ENCODE measurements at regions not wholly inside any gene's neighbourhood (a gene's known extent, or its start where the extent isn't known, plus 50 kb on each side); places are given as distances from the start of the nearest gene placed in this dataset.

GRCh38 chr10:79003183-79004100 is 65.3 kb upstream of the ZMIZ1 start:
- no peak for DNase-seq

DNA sequence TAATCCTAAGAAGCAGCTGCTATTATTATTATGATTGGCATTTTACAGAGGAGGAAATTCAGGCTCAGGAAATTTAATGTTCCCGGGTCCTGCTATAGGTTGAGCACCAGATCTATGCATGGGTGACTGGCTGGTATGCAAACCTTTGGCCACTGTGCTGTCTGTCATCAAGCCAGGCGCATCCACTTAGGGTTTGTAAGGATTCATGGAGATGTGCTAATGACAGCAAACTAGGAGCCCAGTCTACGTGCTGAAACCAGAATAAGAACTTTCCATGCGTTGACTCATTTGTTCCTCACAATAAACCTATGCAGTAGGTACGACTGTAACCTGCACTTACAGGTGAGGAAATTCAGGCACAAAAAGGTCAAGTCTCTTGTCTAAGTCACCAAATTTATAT is 64.5 kb upstream of the ZMIZ1 start:
- DNase-seq = no peak

DNA sequence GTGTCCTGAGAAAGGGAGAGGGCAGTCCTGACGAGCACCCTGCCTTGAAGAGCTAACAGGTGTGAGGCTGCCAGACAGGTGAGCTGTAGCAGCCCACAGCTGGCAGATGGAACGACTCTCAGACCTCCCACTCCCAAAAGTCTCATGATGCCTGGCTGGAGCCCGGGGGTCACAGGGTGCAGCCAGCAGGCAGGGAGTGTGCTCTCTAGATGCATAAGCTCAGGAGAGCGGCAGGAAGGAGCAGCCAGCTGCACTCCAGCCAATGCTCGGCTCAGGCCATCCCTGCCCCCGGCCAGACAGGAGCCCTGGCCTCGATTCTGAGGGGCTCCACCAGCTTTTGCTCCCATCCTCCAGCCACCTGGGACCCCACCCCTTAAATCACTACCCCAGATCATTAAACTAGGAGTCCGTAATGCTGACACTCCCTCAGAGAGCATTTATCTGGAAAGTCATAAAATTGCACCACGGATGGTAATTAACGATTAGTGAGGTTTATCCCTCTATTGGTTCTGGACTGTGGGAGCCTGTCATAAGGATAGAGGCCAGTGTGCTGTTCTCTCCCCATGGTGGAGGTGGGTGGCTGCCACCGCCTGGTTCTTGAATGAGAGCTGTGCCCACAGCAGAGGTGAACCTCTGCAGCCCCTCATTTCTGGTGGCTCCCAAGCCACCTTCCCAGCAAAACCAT is 63.5 kb upstream of the ZMIZ1 start:
- DNase-seq = no peak

- no peak for DNase-seq
Measured at GRCh38 chr10:79007018-79007417, 61.7 kb upstream of the ZMIZ1 start.

- DNase-seq = no peak
Measured at GRCh38 chr10:79007421-79008319, 61.1 kb upstream of the ZMIZ1 start.

GRCh38 chr10:79009145-79009544 is 59.6 kb upstream of the ZMIZ1 start:
- DNase-seq = no peak

DNA sequence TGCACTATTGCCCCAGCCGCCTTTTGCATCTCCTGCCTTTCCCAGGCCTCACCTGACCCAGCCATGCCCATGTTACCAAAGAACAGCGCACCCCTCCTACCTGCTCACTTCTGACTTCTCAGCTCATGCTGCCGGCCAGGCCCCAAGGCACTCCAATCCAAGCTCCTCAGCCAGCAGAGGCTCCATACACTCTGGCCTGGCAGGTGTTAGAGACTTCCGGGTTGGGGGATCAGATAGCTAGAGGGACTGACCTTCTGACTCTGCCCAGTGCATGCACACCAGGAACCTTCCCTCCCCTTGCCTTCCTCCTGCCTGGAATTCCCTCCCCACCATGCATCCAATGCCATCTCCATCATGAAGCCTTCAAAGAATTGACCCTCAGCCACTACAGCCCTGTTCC is 56.2 kb upstream of the ZMIZ1 start:
- DNase-seq = no peak

DNA sequence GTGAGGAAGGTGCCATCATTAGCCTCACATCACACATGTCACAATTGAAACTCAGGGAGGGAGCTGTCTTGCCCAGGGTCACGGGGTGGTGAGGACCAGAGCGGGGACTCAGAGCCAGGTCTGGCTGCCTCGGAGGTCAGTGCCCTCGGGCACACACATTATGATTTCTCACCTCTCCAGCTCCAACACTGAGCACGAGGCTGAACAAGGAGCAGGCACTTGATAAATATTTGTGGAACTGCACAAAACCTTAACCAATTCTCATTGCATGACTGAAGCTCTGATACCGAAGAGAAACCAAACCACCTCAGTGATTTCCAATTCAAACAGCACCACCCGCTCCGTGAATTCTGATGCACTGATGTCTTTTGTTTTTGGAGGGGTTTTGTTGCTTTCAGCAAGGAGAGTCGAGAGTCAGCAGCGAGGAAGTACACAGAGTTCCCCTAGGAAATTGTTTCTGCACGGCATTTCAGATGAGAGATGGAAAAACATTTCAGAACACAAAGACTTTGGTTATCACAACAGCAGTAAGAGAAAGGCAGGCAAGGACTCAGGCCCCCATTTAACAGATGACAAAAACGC is 55.3 kb upstream of the ZMIZ1 start:
- no peak for DNase-seq

DNA sequence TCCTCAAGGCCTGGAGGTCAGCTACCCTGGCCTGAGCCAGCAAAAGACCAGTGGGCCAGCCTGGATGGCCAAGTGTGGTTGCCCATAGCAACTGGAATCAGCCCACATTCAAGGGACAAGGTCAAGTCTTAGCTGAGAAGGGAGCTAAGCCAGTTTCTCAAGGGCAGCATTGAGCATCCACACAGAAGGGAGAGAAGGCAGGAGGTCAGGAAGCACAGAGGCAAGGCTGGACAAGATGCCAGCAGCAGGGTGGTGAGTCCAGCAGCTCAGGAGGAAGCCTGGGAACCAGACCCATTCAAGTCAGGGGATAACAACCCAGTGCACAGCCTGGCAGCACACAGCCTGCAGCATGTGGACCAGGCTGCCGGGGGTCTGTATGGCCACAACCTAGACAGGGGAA is 54.0 kb upstream of the ZMIZ1 start:
- DNase-seq = no peak

- DNase-seq = no peak
Measured at GRCh38 chr10:79017882-79018520, 50.8 kb upstream of the ZMIZ1 start.

DNA sequence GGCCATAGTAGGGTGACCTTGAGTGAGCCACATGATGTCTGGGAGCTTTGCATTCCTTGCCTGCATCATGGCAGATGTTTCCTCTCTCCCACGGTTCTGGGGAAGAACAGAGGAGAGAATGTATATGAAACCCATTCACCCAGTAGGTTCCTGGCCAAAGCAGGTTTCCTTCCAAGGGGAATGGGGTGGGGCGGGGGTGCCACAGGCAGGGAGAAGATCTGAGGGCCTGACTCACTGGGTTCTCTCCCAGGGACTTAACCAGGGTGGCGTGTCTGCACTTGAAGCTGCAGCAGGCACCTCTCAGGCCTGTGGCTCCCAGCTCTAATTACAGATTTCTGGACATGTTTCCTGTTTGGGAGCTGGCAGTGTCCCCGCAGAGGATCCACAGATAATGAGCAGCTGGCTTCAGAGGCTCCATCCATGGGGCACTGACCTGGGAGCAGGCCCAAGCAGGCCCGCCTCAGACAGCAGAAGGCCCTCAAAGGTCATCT is 50.2 kb upstream of the ZMIZ1 start:
- DNase-seq = no peak
